GM18519 (cell line): ENCODE measurements at regions not wholly inside any gene's neighbourhood (a gene's known extent, or its start where the extent isn't known, plus 50 kb on each side); places are given as distances from the start of the nearest gene placed in this dataset.
"Not testable (repeated sequence)": the region's sequence is repeated elsewhere in the genome, so short reads cannot be mapped to it uniquely, and the experiment has no call there.

Source experiments
- ATAC-seq: cut with Tn5 transposase; IDR thresholded peaks from one replicate; pipeline ENCODE4 v1.9.1; 2021; ENCODE audit warnings: mild to moderate bottlenecking, moderate library complexity; ENCODE audit not compliant: unreplicated experiment, low FRiP score

GRCh38 chr20:53803492-53804155, 210.0 kb upstream of the ZNF217 start:
- ATAC-seq: no peak

- ATAC-seq: no peak
These were observed 208.2 kb upstream of the ZNF217 start for GRCh38 chr20:53801609-53802370.

GRCh38 chr20:53800883-53801604, 207.4 kb upstream of the ZNF217 start:
- ATAC-seq: no peak

GRCh38 chr20:53800418-53800817, 206.8 kb upstream of the ZNF217 start:
- no peak for ATAC-seq

GRCh38 chr20:53797085-53797484, 203.4 kb upstream of the ZNF217 start:
- no peak for ATAC-seq

GRCh38 chr20:53795170-53795569, 201.5 kb upstream of the ZNF217 start:
- no peak for ATAC-seq

GRCh38 chr20:53794529-53795115, 201.0 kb upstream of the ZNF217 start:
- ATAC-seq: no peak

GRCh38 chr20:53793783-53794383, 200.2 kb upstream of the ZNF217 start:
- no peak for ATAC-seq

- no peak for ATAC-seq
These were observed 199.4 kb upstream of the ZNF217 start for GRCh38 chr20:53792946-53793536.

GRCh38 chr20:53789989-53790675, 196.5 kb upstream of the ZNF217 start:
- no peak for ATAC-seq

- no peak for ATAC-seq
These were observed 194.8 kb upstream of the ZNF217 start for GRCh38 chr20:53788253-53789022.

GRCh38 chr20:53787491-53787931, 193.9 kb upstream of the ZNF217 start:
- not testable (repeated sequence) for ATAC-seq

- no peak for ATAC-seq
These were observed 193.0 kb upstream of the ZNF217 start for GRCh38 chr20:53786445-53787267.

- no peak for ATAC-seq
These were observed 192.4 kb upstream of the ZNF217 start for GRCh38 chr20:53786071-53786444.

- ATAC-seq: no peak
These were observed 191.7 kb upstream of the ZNF217 start for GRCh38 chr20:53785320-53785719.

- no peak for ATAC-seq
These were observed 190.1 kb upstream of the ZNF217 start for GRCh38 chr20:53783768-53784167.

- ATAC-seq: no peak
These were observed 189.1 kb upstream of the ZNF217 start for GRCh38 chr20:53782612-53783246.

- ATAC-seq: no peak
These were observed 186.2 kb upstream of the ZNF217 start for GRCh38 chr20:53779822-53780221.
